HUDEP-2 (cell line): ENCODE measurements at regions not wholly inside any gene's neighbourhood (a gene's known extent, or its start where the extent isn't known, plus 50 kb on each side); places are given as distances from the start of the nearest gene placed in this dataset.
"Not testable (repeated sequence)": the region's sequence is repeated elsewhere in the genome, so short reads cannot be mapped to it uniquely, and the experiment has no call there.

Source experiments
- DNase-seq, 76 experiments: peaks; one replicate each; lab custom pipeline; 2025; ENCODE audit not compliant: unreplicated experiment in 76 of 76; lab: John Stamatoyannopoulos, UW

DNA sequence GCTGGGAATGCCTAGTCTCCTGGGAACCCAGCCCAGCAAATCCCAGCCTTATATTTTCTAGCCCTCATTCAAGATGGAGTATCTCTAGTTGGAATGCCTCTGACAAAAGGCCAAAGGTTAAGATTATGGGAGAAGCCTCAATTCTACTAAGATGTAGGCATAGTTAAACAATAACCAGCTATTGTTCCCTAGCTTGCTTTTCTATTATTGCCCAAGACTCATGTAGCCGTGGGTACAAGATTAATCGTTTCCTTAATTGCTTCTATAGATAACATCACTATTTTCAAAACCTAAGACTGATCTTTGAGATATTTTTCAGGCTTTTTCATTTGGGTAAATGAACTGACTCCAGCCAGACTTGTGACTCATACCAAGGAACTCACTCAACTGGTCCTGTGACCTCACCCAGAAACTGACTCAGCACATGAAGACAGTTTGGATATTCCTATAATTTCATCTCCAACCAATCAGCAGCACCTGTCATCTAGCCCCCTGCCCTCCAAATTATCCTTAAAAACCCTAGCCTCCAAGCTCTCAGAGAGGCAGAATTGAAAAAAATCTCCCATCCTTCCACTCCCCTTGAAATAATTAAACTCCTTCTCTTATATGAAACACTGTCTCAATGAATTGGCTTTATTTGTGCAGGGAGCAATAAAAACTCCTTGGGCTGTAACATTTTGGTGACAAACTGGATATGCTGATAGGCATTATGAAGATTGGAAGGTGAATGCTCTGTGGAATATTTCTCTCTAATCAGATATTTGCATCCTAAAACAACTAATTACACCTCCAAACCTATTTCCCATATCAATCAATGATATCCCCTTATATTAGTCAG is 589.0 kb downstream of the C12orf50 start:
- DNase-seq, result no peak

DNA sequence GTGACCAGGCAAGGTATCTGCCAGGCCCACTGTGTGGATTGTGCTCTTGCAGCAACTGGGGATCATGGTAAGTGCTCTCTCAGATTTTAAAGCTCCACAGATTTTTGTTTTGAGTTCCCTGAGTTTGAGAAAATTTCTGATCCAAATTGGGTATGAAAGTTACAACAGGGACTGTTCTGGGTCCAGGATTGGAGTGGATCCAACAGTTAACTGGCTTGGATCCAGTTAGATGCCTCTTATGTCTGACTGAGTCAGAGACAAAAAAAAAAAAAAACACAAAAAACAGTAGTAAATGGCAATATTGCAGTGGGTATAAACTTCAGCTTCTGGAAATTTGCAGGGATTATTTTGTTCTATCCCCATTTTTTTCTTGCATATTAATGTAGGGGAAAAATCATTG is 598.8 kb downstream of the C12orf50 start:
- DNase-seq, result no peak

DNA sequence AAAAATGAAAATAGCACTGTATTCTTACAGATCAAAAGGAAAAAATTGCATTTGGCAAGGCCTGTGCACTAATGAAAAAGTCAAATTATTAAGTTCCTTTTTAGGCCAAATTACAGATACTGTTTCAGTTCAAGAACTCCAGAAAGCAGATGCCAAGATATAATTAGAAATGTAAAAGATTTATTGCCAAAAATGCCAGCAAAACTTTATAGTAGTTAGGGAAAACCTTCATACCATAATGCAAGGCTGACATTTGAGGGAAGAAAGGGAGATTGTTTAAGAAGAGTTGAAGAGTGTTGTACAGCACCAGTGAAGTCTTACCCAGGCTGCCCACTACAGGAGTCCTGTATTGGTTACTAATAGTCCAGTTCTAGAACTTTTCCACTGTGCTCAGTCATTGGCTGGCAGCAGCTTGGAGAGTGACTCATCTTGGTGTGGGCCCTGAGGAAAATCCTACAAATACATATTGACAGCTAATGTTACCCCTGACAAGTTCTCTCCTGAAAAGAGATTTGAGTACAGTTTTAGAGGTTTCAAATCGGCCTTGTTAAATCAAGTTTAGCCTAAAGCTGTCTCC is 600.4 kb downstream of the C12orf50 start:
- DNase-seq, result no peak

DNA sequence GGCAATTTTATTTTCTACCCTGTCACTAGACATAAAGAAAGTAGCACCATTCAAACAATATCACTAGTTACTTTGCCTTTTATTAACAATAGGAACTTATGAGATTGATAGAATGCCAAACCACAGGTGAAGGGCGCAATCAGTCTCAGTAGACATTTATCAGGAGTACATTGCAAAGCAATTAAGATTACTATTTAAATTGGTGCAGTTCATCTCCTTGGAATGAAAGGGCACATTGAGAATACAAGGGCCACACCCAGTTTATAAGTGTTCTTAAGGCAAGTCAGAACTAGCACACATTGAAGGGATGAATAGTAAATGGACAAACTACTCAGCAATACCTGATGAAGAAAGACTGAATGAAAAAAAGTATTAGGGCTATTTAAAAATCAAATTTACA is 601.4 kb downstream of the C12orf50 start:
- no peak for DNase-seq

DNA sequence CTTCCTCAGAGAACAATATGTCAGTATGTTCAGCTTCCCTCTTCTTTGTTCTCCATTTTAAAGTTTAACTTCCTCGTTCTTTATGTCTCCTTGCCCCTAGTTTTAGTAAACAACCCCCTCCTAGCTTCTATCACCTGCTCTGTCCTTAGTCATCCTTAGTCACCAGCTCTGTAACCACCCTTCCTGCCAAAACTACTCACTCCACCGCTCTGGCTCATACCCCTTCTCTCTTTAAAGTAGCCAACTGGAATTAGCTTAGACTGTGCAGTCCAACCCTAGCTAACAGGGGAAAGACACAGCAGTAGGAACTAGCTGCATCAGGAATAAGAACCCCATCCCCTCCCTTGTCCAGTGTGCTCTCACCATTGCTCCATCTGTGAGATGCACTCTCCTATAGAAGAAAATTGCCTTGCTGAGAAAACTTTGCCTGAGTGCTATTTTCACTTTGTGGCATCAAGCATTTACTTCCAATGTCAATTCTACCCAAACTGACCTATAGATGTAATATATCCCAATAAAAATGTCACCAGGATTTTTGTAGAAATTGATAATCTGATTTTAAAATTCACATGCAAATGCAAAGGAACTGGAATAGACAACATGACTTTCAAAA is 603.2 kb downstream of the C12orf50 start:
- no peak for DNase-seq

DNA sequence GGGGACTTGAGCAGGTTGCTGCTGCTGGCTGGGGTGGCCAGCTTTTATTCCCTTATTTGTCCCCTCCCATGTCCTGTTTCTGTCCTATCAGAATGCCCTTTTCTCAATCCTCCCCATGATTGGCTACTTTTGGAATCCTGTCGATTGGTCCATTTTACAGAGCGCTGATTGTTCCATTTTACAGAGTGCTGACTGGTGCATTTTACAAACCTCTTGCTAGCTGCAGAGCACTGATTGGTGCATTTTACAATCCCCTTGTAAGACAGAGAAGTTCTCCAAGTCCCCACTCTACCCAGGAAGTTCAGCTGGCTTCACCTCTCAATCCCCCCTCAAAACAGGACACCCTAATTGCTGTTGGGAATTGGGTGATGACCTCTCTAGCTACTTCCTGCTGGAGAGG is 608.0 kb downstream of the C12orf50 start:
- not testable (repeated sequence) for DNase-seq

DNA sequence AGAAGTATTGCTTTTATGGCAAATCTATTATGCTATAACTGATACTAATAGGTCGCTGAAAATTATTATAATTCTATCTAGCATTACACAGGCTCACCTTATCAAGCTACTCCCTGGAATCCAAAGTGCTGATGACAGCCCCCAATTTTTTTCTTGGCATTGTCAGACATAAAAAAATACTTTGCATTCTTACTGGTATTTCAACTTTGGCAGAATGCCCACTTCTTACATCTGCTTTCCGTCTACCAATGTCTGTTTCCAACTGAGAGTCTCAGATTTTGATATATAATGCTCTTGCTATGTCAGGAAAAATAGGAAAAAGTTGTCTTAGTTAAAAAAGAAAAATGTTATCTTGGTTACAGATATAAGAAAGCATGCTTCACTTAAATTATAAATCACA is 615.4 kb downstream of the C12orf50 start:
- DNase-seq, result no peak

DNA sequence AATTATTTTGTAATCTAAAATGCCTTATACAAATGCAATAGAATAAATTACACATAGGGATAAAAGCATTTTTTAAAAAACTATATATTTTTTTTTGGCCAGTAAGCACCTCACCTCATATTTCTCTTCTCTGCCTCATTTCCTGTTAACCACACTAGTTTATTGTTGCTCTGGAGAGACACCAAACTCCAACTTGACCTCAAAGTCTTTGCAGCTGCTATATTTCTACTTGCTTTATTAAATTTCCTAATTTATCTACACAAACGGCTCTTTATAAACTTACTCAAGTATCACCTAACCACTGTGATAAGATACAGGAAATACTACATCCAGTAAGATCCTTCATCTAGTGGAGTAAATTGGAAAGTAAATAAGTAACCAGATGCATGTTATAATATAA is 622.3 kb downstream of the C12orf50 start:
- DNase-seq, result no peak

DNA sequence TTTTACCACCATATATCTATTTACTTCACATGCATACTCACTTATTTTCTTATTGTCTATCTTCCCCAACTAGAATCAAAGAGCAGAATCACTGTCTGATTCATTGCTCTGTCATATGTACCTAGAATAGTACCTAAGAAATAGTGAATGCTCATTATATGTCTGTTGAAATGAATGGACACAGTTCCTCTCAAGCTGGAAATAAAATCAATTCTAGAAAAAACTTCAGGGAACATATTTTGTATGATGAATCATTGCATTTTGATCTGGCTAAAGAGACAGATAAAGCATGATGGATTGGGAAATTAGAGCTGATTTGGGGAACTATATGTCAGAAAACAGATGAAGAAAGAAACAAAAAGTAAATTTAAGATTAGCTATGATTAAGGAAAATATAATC is 623.3 kb downstream of the C12orf50 start:
- DNase-seq, result no peak

DNA sequence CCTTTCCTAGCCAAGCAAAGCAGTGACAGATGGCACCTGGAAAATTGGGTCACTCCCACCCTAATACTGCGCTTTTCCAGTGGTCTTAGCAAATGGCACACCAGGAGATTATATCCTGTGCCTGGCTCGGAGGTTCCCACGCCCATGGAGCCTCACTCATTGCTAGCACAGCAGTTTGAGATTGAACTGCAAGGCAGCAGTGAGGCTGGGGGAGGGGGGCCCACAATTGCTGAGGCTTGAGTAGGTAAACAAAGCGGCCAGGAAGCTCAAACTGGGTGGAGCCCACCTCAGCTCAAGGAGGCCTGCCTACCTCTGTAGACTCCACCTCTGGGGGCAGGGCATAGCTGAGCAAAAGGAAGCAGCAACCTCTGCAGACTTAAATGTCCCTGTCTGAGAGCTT is 635.0 kb downstream of the C12orf50 start:
- not testable (repeated sequence) for DNase-seq

DNA sequence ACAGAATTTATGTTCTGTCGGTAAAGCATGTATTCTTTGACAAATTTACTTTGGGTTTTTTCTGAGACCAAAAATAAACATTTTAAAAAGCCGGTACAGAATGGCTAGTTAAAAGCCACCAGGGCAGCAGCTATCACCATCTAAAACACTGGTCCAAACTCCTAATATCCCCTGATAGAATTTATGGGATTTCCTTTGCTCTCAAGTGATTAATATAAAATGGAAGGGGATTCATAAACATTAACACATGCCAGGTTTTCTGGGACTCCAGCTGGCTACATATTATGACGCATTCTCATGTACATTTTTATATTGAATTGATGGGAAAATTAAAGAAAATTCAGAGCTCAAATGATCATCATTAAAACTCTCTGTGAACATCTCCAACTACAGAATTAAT is 640.8 kb downstream of the C12orf50 start:
- DNase-seq, result no peak

DNA sequence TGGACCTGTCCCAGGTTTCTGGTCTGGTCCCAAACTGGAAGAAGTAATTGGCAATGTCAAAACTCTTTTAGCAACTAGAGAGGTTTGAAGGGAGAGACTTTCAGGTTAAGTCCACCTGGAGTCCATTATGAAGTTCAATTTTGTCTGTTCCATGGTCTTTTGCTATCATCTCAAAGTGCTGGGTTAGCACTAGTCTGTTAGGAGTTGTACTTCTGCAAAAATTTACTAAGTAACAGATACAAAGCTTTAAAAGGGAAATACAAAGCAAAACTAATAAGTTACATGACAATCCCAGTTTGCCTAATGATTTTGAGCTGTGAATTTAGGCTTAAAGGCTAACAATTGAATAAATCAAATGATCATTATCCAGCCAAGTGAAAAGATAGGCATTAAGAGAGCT is 643.9 kb downstream of the C12orf50 start:
- no peak for DNase-seq

DNA sequence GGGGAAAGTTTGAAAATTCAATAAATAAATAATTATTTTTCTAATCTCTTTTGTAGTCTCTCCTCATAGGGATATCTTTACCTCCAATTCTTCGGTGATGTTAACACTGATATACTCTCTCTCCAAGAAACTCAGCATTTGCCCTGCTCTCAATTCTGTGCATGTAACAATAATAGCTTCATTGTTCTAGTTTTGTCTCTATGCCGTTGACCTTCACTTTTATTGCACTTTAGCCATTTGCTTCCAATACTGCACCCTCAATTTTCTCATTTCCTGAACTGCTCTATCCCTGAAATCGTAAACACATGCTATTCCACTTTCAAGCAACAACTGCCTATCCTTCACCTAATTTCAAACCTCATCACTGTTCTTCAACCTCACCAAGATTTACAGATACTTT is 645.0 kb downstream of the C12orf50 start:
- no peak for DNase-seq

DNA sequence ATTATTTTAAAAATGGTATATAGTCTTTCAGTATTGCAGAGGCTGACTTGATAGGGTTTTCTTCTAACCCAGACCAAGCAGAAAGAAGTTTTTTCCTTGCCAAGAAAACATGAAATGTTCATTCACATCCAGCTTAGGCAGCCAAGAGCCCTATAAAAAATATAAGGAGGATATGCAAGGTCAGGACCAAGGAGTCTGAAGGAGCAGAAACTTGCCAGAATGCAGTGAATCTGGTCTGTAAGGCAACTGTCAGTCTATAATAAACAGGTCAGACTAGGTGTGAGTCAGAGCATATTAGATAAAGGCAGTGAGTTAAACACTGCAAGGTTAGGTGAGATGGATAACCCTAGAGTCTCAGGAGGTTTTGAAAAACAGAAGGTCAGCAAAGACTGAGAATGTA is 645.5 kb downstream of the C12orf50 start:
- DNase-seq, result no peak

DNA sequence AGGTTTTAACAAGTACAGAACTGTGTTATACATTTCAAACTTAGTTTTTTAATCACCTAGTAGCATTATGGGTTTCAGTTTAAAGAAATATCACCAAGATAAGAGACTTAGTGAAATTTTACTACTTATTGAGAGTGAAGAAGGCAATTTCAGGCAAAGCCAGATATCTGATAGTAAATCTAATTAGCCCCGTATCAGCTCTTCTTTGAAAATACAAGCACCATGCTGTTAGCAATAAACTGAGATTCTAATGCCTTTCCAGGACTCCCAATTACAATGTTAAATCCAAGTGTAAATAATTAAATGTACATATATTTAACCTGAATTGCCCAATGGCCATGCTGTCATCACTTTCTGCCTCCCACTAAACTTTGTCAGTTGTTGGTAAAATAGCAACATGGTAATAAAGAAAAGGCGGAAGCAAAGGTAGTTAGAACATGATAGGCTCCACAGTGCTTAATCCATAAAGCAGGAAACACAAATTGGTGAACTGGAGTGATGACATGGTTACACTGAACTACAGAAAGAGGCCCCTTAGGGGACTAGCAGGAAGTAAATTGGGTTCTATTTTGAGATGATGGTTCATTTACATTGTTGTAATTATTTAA is 646.1 kb downstream of the C12orf50 start:
- no peak for DNase-seq

DNA sequence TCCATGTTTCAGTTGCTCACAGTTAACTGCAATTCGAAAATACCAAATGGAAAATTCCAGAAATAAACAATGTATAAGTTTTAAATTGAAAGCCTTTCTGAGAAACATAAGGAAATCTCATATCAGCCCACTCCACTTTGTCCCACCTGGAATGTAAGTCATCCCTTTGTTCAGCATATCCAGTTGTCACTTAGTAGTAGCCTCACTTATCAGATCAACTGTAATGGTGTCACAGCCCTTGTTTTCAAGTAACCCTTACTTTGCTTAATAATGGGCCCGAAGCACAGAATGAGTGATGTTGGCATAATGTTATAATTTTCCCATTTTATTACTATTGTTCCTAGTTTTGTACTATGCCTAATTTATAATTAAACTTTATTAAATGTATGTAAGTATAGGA is 646.8 kb downstream of the C12orf50 start:
- no peak for DNase-seq

DNA sequence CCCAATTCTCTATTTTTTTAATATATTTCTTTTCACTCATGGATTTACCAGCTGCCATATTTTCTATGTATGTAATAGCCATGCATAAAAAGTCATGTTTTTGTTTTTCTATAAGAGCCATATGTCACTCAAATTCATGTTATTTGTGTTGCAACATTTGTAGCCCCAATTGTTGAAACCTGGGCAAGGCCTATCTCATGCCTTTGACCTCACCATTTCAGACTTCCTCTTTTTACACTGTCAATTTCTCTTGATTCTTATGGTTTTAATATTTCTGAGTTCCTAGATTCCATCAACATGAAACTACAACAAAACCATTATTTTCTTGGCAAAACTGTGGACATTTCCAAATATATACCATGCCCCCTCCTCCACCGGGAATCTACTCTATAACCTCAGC is 647.5 kb downstream of the C12orf50 start:
- no peak for DNase-seq

DNA sequence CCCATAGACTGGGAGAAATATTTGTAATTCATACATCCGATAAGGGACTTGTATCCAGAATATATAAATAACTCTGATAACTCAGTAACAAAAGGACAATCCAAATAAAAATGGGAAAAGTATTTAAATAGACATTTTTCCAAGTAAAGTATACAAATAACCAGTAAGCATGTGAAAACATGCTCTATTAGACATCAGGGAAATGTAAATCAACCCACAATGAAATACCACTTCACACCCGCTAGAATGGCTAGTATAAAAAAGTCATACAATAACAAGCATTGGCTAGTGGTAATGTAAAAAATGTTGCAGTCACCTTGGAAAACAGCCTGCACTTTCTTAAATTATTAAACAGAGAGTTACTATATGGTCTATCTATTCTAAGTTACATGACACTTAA is 650.7 kb downstream of the C12orf50 start:
- DNase-seq, result no peak

DNA sequence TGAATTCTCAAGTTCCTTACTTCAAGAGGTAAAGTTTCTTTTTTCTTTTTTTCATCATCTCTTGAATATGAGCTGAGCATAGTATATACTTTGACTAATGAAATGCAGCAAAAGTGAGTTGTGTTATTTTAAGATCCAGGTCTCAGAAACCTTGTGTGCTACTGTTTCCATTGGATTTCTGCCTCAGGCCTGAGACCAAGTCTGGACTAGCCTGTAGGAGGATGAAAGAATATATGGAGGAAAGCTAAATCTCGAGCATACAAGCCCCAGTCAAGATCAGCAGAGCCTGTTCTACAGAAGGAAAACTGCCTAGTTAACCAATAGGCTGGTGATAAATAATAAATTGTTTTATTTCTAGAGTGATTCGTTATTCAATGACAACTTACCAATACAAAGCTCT is 652.5 kb downstream of the C12orf50 start:
- no peak for DNase-seq

DNA sequence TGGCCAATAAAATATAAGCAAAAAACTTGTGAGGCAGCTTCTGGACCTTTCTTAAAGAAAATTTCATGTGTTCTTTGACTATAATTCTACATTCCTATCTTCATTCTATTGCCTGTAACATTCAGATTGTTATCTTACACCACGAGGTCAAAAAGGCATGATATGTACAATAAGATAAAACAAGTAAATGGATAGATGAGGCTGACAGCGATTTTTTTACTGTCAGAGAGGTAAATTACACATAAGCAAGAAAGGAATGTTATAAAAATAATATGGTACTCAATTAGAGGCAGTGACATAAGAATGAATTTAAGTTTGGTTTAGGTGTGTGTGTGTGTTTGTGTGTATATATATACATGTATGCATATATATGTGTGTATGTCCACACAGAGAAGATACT is 660.0 kb downstream of the C12orf50 start:
- DNase-seq, result no peak

DNA sequence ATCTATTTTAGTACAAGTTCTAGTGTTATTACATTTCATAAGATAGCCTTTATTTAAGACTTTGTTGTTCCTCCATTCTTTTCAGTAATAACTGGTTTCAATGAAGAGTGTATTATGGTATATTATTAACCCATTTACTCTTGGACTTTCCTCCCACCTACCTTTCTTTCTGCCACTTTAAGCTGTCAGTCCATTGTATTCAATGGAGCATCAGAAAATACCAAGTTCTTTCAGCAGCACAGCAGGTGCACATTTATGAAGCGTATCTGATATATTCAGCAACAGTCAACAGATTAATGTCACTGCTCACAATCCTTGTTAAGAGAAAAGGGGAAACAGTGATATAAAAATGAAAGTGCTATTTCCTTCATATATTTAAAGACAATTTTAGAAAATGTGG is 660.9 kb downstream of the C12orf50 start:
- no peak for DNase-seq

DNA sequence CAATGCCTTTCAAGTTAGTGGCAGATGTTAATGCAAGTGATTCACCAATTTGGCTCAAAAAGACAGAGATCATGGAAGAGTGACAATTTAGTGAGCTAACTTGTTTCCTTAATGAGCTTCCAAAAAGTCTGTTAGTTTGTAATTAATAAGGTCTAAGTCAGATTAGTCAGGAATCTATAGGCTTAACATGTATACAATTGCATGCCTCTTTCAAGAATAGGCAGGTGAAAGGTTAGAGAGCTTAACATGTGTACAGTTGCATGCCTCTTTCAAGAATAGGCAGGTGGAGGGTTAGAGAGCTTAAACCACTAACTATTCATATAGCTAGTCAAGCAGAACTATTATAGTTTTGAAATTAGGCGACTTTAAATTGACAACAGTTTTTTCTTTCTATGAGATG is 663.8 kb downstream of the C12orf50 start:
- no peak for DNase-seq
